GM21717 (cell line): ENCODE measurements at regions not wholly inside any gene's neighbourhood (a gene's known extent, or its start where the extent isn't known, plus 50 kb on each side); places are given as distances from the start of the nearest gene placed in this dataset.

Experiments used
- ATAC-seq: cut with Tn5 transposase; IDR thresholded peaks from one replicate; pipeline ENCODE4 v1.9.1; 2021; ENCODE audit warnings: mild to moderate bottlenecking, moderate library complexity; ENCODE audit not compliant: unreplicated experiment

DNA sequence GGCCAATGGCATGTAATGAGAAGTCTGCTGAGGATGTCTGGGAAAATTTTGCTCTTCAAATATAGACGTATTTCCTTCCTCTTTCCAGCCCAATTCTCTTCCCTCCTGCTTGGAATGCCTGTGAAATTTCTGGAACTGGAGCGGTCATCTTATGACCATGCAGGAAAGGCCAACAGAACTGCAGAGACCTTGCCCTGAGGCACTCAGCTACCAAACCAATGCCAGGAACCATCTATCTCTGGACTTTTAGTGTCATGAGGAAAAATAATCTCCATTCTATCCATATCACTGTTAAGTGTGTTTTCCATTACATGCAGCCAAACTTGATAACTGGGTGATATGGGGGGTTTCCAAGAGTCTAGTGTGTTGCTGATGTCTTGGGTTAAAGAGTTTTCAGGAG is 363.7 kb downstream of the SLC4A3 start:
- ATAC-seq: no peak

DNA sequence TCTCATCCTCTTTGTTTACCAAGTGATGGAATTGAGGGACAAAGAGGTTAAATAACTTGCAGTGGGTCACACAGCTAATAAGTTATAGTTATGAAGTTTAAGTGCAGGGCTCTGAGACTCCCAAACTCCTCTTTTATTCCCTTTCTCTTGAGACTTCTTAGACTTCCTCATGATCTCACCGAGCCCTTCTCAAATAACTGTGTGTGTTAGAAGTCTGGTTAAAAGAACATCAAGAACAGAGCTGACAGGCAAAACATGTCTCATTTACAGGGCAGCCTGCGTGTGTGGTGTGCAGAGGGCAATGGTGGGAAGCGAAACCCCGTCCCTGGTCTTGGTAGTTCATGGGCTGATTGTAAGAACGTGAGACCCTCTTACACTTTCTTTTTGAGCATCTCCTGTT is 368.0 kb downstream of the SLC4A3 start:
- ATAC-seq: no peak

DNA sequence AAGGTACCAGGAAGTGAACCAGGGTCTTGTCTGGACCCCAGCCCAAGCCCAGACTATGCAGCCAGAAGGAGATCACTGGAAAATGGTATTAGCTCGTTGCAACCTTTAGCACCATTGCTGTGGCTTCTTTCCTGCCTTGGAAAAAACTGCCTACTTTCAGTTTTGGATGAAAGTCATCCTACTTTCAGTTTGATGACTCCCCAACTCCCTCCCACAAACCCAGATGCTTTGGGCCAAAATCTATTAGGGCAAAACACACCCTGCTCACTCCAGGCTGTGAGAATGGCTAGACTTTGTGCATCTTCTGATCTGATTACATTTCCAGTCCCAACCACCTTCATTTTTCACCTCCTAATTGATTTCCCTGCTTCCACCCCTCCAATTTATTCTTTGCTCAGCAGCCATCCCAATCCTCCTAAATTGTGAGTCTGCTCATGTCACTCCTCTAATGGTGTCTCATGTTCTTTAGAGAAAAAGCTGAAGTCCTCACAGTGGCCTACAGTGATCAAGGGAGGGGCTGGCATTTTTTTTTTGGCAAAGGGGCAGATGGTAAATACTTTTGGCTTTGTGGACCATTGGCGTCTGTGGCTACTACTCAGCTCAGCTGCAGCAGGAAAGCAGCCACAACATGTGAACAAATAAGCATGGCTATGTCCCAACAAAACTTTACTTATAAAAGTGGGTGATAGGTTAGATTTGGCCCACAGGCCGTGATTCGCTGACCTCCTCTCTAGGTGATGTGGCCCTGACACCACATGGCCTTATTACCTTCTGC is 368.7 kb downstream of the SLC4A3 start:
- no peak for ATAC-seq

DNA sequence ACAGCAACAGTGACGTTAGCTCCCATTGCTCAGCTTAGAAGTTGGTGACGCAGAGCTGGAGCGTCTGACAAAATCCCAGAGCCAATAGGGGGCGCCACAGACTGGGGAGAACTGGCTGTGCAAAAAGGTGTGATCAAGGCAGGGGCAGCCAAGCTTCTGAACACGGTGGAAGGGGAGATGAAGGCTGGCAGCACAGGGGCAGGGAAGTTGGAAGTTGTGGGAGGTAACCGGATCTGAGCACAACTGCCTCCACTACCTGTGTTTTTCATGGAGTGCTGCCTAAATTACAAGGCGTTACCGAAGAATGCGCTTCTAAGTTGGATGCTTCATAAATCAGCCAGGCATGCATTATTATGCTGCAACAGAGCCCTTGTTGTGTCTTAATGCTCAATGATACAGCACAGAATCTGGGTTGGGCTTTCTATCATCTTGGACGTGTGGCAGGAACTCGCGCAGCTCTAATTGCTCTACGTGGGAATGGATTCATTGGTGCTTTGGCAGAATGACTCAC is 370.0 kb downstream of the SLC4A3 start:
- no peak for ATAC-seq

DNA sequence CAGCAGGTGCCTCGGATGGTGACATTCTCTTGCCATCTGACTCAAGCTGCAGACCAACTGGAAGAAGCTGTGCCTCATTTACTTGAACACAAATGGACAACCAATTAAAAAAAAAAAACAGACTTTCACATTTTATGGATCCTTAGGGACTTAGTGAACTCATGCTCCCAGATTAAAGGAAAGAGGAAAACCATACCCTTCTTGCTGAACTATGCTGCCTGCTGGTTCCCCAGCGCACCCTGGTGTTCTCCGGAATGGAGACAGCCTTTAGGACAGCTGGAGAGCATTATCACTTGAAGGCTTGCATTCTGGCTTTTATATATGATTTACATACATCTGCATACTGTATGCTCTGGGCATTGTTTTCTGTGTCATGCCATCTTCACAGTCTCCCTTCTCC is 370.7 kb downstream of the SLC4A3 start:
- ATAC-seq: no peak

DNA sequence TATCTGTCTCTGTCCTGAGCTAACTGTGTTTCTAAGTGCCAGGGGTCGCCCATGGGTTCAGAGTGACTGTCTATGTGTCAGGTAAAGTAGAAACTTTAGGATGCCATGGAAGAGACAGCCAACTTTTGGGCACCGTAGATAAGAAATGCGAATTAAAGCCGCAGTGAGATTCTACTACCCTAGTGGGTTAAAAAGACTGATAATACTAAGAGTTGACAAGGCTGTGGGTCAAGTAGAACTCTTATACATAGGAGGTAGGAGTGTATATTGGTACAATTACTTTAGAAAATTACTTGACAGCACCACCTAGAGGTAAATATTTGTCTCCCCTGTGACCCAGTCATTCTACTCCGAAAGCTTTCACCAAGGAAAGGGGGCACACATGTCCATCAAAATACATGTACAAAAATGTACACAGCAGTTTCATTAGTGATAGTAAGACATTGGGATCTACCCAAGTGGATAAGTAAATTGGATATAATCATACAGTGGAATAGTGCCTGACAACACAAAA is 371.3 kb downstream of the SLC4A3 start:
- ATAC-seq: no peak

DNA sequence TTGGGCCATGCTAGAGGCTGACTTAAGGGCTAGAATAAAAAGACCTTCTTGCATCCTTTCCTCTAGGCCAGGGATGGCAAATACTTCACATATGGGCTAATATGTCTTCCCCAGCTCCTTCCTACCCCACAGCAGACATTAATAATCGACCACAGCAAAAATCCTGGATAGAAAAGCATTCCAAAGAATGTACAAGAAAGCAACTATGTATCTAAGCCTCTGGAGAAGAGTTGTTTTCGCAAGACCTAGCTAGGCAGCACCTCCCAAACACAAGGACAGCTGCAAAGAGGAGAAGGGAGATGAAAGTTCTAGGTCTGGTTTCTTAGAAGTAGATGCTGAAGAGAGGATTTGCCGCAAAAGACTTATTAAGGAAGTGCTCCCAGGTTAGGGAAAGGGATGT is 372.6 kb downstream of the SLC4A3 start:
- no peak for ATAC-seq

DNA sequence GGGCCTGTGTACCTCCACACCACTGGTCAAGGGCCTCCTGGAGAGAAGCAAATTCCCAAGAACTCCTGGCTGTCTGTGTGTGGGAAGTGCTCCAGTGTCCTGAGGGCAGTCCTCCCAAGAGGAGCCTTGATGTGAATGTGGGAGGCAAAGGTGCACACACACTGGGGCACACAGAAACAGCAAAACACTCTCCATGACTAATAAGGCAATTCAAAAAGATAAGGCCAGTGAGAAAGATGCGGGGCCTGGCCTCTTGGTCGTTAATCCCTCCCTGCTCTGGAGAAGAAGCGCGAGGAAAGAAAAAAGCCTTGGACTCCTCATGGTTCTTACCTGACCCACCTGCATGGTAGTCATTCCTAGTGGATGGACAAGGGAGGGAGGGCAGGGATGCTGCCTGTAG is 373.2 kb downstream of the SLC4A3 start:
- ATAC-seq: no peak

DNA sequence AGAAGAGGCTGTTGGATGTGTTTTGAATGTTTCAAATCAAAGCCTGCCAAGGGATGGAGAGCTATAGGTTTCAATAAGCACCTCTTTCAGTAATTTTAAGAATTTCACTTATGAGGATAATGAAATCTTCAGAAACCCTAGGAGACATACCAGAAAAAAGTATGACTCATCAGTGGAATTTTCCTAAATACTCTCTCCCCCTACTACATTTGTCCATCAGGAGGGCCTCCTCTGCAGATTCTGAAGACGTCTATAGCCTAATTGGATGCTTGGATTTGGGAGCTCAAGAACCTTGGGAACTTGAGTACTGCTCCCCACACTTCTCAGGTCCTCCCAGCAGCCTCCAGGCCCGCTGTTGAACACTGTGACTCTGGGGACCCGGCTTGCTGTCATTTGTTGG is 374.3 kb downstream of the SLC4A3 start:
- ATAC-seq: no peak

DNA sequence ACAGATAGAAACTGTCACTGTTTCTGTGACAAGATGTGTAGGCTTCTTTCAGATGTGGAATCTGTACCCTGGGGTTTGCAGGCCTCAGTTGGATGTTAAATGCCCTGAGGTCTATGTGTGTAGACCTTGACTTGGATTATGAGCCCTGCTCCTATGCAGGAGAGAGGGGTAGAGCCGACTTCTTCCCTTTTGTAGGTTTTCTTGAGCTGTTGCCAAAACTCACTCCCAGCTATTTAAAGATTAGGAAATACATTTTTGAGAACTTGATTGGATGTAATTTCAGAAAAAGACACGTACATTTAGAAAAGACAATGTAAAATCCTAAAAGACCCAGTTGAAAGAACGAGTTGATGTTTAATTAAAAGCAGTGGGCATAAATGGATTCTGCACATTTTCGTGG is 374.8 kb downstream of the SLC4A3 start:
- ATAC-seq: no peak

DNA sequence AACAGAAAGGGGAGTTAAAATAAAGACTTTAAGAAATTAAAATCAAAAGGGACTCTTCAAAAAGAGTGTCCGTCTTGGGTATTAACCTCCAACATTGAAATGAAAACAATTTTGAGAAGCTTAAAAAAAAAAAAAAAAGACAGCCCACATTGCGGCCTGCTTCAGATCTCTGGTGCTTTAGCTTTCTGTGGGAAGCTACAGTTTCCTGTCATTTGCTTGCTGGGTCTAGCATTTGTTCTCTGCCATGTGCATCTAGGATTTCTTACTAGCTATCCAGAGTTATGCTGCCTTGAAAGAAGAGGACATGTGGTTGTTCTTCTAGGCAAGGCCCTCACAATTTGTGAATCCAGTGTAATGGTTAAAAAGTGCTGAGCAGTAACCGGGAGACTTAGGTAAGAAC is 375.3 kb downstream of the SLC4A3 start:
- no peak for ATAC-seq

DNA sequence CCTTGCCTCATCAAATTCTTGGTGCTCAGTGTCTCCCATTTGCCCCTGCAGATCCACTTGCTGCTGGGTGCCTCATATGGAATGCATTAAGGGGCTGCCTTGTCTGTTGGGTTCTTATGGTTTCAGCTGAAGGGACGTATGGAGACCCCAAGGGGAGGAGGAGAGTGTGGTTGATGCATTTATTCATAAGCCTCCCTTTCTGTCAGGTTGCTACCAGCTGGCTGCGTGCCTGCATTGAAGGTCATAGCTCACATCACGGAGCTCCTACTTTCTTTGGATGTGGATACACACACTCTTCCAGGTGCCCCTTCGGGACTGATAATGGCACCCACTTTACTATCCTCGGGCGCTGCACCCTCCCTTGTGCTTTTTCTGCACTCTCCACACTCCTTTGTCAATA is 377.9 kb downstream of the SLC4A3 start:
- no peak for ATAC-seq

DNA sequence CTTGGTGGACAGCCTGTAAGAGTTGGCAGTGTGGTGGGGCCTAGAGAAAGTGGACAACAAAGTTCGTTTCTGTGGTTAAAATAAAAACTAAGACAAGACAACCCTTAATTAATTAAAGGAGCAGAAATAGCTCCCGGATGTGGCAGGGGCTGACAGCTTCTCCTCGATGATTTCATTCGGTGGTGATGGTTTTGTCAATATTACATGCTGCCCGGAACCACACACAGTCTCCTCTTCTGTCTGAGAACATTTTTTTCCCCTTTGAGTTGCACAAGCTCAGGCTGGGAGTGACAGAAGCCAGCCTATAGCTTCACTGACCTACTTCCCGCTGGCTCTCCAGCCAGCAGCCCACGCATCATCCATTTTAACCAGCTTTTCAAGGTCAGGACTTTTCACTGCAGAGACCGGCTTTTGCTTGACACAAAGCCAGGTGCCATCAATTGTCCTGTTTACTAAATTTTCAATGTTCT is 378.8 kb downstream of the SLC4A3 start:
- ATAC-seq: no peak

DNA sequence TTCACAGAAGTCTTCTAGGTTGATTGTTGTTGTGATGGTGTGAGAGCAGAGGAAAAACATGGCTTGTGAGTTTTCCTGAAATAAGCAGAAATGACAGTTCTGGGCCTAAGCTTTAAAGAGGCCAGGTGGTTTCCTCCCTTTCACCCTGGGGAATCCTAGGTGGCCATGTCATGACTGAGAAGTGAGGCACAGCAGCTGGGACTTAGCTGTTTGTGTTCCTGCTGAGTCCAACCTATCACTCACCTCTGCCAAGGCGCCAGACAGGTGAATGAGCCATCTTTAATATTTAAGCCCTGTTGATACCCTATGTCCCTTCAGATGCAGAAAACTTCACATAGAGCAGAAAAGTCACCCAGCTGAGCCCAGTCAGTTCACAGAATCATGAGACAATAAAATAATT is 384.4 kb downstream of the SLC4A3 start:
- ATAC-seq: no peak

DNA sequence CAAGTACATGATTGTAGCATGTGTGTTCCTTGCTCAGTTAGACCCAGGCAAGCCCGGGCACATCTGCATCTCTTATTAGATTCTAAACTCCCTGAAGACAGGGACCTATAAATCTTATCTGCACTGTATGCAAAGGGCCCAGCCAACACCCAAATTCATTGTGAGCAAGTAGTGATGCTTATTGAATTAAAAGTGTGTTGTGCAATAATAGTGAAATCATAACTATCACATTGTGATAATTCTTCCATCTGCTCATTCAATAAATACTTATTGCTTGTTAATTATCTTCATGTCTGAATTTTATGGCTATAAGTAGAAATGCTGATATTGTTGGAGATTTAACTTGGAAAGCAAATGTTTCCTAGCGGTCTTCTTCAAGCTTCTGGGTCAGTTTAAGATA is 387.5 kb downstream of the SLC4A3 start:
- no peak for ATAC-seq

DNA sequence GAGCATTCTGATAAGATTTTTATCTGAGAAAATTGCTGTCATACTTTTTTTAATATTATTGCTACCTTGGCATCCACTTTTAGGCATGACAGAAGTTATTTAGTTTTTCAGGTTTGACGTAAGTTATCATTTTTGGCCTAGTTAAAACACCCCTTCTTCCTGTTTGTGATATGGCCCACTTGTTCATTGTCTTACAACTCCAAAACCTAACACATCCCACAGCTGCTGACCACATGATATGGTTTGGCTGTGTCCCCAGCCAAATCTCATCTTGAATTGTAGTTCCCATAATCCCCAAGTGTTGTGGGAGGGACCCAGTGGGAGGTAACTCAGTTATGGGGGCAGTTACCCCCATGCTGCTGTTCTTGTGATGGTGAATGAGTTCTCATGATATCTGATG is 388.1 kb downstream of the SLC4A3 start:
- ATAC-seq: no peak

DNA sequence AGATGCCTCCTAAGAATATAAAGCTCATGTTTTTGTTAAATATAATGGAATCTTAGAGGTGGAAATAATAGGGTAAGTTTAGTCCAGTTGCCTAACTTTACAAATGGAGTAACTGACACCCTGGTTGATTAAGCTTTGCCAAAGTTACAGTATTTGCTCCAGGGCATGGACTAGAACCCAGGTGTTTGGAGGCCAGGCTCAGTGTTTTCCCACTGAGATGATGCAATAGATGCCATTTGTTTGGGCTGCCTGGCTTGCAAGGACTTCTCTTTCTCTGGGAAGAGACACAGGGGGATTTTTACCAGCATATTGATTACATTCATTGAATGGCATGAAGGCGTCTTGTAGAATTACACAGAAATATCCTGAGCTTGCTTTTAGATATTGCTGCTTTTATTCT is 397.8 kb downstream of the SLC4A3 start:
- ATAC-seq: no peak

DNA sequence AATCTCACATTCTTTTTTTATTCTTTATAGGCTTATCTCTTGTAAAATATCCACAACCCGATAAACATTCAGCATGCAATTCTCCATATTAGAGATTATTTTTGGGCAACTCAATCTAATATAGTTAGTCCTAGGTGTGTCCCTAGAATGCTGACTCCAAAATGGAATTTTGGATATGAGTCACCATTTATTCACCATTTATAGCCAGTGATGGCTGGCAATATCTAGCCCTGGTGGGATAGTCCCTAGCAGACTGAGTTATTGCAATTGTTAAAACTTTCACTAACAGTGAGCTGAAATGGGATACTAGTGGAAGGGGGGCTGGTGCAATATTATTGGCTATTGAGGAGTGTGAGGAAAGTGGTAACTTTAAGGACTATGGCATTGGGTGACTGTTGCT is 401.6 kb downstream of the SLC4A3 start:
- no peak for ATAC-seq

DNA sequence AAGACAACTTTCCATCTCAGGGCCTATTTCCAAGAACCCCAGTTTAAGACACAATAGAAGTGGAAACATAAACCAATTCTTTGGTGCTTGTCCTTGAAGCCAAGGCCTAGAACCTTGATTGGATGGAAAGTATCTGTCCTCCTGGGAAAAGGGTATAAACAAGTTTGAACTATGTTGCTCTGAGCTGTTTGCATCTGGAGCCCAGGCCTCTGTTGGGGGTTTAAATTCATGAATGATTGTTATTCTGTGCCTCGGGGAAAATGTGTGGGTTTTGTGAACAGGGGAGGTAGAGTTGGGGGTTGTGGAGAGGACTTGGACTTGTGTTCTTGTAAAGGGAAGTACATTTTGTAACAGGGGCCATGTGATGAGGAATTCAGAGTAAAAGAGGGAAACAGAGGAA is 406.1 kb downstream of the SLC4A3 start:
- ATAC-seq: no peak

DNA sequence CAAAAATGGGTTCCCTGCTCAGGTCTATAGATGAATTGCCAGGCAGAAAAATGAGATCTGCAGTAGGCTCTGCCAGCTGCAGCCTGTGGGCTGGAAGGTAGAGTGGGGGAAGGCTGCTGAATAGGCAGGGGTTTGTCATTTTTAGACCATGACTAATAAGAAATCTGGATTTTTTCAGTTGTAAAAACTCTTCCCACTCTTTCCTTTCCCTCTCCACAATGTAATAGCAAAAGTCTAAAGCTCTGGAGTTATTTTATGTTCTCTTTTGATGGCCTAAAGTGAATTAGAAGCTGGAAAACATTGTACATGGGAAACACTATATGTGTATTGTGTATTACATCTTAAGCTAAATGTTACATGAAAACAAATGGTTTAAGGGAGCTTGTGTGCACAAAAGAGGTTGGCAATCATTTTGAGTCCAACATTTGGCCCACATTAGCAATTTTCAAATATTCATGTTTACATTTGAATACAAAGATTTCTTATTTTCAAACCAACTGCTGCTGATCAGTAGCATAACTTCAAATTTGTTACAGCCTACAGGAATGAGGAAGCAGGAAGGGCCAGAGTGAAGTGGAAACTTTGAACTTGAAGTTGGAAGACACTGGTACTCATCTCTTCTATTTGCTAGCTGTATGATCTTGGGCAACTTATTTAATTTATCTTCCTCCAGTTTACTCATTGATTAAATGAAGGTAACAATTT is 407.1 kb downstream of the SLC4A3 start:
- ATAC-seq: no peak

DNA sequence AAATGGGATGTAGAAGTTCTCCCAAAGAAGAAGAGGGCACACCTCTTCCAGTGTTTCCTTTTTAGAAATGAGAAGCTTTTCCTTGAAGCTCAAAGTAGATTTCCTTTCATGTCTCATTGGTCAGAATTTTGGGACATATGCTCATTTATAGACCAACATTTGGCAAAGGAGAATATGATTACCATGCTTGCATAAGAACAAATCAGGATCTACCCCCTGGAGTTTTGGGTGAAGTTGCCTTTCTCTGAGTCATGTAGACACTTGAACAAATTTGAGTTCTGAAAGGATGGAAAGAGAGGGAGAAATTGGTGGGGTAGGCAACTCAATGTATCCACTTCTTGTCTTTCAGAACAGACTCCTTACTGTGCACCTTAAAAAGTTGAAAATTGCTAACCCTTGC is 409.0 kb downstream of the SLC4A3 start:
- no peak for ATAC-seq

DNA sequence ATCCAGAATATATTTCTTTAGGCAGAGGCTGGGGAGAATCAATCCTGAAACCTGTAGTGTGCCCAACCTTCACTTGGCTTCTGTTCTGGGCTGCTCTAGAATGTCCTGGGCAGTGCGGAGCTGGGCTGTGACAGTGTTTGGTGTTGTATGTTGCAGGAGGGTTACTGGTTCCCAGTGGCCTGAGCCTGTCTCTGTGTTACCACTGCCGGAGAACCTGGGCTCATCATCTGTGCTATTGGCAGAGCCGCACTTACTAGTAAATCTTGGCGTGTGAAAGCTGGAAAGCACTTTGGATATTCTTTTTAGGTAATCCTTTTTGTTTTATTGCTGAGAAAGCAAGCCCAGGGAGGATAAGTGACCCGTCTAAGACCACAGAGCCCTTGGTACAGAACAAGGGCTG is 412.9 kb downstream of the SLC4A3 start:
- no peak for ATAC-seq
